A673 (cell line): ENCODE measurements at regions not wholly inside any gene's neighbourhood (a gene's known extent, or its start where the extent isn't known, plus 50 kb on each side); places are given as distances from the start of the nearest gene placed in this dataset.

Experiments used
- BruUV-seq: library from RNA; stranded (reverse); fragments of 400-500 nt; replicated peaks from 2 replicates; lab custom pipeline; 2021; lab: Mats Ljungman, UMichigan
- CTCF ChIA-PET: fragments of 300-600 bp; sonication (Branson Sonifier 250); formaldehyde crosslinking; loops from one replicate; lab custom pipeline; 2022; ENCODE audit warnings: antibody characterized with exemption; lab: Charles Lee
- POLR2A ChIA-PET: fragments of 300-600 bp; sonication (Branson Sonifier 250); formaldehyde crosslinking; loops from one replicate; lab custom pipeline; 2022; ENCODE audit warnings: antibody characterized with exemption; ENCODE audit not compliant: low non-redundant PET; lab: Charles Lee
- DNase-seq: peaks from one replicate; pipeline ENCODE4 v3.0.0-alpha.2; 2015; ENCODE audit warnings: low spot score
- H3K27ac ChIP-seq: fragments of 200-600 bp; sonication (generic); 2 replicates; pipeline ENCODE4 v1.5.1; 2016; ENCODE audit warnings: mixed run types, low read depth, mild to moderate bottlenecking, mixed read lengths, antibody characterized with exemption, low read length; ENCODE audit not compliant: poor library complexity, severe bottlenecking
- H3K27me3 ChIP-seq: fragments of 200-600 bp; sonication (generic); replicated peaks from 2 replicates; pipeline ENCODE4 v1.6.1; 2017; ENCODE audit warnings: mixed run types, low read depth, mild to moderate bottlenecking, mixed read lengths, antibody characterized with exemption, low read length; ENCODE audit not compliant: insufficient read depth, poor library complexity
- H3K36me3 ChIP-seq: fragments of 200-600 bp; sonication (generic); 2 replicates; pipeline ENCODE4 v1.6.1; 2016; ENCODE audit warnings: mixed run types, mild to moderate bottlenecking, mixed read lengths, antibody characterized with exemption, low read length; ENCODE audit not compliant: insufficient read depth, poor library complexity, severe bottlenecking
- H3K4me1 ChIP-seq: fragments of 200-600 bp; sonication (generic); 2 replicates; pipeline ENCODE4 v1.6.1; 2017; ENCODE audit warnings: mixed run types, mild to moderate bottlenecking, mixed read lengths, antibody characterized with exemption, low read length; ENCODE audit not compliant: insufficient read depth, poor library complexity, severe bottlenecking
- H3K4me3 ChIP-seq: fragments of 200-600 bp; sonication (generic); 2 replicates; pipeline ENCODE4 v1.5.1; 2016; ENCODE audit warnings: low read depth, mixed run types, mild to moderate bottlenecking, mixed read lengths, low read length; ENCODE audit not compliant: poor library complexity, severe bottlenecking
- H3K9me3 ChIP-seq: fragments of 200-600 bp; sonication (generic); 2 replicates; pipeline ENCODE4 v1.6.1; 2016; ENCODE audit warnings: mixed run types, low read depth, mild to moderate bottlenecking, mixed read lengths, antibody characterized with exemption, low read length; ENCODE audit not compliant: poor library complexity, severe bottlenecking
- CTCF ChIP-seq: fragments of 300-800, 200-600 bp; sonication (generic); conservative IDR thresholded peaks from 2 replicates; pipeline ENCODE4 v1.5.1; 2017; ENCODE audit warnings: low read depth, mild to moderate bottlenecking, antibody characterized with exemption, low read length, moderate library complexity, mixed read lengths
- EZH2 ChIP-seq: fragments of 200-600 bp; sonication (generic); IDR thresholded peaks from 2 replicates; pipeline ENCODE4 v1.6.1; 2017; ENCODE audit warnings: borderline replicate concordance, low read depth, mild to moderate bottlenecking, mixed read lengths, antibody characterized with exemption, low read length; ENCODE audit not compliant: poor library complexity, severe bottlenecking
- intact Hi-C: fragments of 100-400 bp; cut with micrococcal nuclease; formaldehyde crosslinking; loops from one replicate; pipeline ENCODE4 v1.10.0; 2022; ENCODE audit not compliant: unreplicated experiment

DNA sequence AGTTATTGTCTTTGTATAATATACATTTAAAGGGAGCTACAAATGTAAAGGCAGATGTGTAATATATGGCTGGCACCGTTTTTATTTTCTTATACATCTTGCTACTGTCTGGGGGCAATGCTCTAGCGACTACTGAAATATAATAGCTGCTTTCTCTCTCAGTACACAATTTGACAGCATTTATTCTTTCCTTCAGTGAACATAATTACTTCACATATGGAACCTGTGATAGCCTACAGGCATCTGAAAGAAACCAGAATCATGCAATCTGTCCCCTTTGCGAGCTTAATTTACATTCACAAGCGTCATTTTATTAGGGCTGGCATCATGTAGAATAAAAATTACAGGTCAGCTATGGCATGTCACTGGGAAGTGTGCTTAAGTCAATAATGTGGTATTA is 557.5 kb upstream of the PTBP2 start:
- TF ChIP-seq CTCF (no peak), EZH2 (no peak)
- no TSS peak for BruUV-seq

GRCh38 chr1:96178053-96178452 is 543.5 kb upstream of the PTBP2 start:
- intact Hi-C loops = no loop called here
- ChIA-PET POLR2A (no interaction called here), CTCF (no interaction called here)
- no TSS peak for BruUV-seq
- Histone ChIP-seq H3K9me3 (no peaks in the 10 kb centered on the region), H3K4me3 (no peak overlapping the region), H3K27me3 (no peaks in the 10 kb centered on the region), H3K27ac (no peak overlapping the region), H3K4me1 (no peaks in the 10 kb centered on the region), H3K36me3 (no peaks in the 10 kb centered on the region)
- DNase-seq = no peak
- TF ChIP-seq CTCF (no peak), EZH2 (no peak)

More for the DNA sequence above, 557.5 kb upstream of the PTBP2 start:
- ChIA-PET POLR2A (no interaction called here), CTCF (no interaction called here)
- no peak overlapping the region for H3K4me3 ChIP-seq
- no peaks in the 10 kb centered on the region for H3K9me3 ChIP-seq
- intact Hi-C loops = no loop called here
- H3K27ac ChIP-seq = no peak overlapping the region
- H3K27me3 ChIP-seq = no peaks in the 10 kb centered on the region
- DNase-seq = no peak
- no peaks in the 10 kb centered on the region for H3K36me3 ChIP-seq
- H3K4me1 ChIP-seq = no peaks in the 10 kb centered on the region

DNA sequence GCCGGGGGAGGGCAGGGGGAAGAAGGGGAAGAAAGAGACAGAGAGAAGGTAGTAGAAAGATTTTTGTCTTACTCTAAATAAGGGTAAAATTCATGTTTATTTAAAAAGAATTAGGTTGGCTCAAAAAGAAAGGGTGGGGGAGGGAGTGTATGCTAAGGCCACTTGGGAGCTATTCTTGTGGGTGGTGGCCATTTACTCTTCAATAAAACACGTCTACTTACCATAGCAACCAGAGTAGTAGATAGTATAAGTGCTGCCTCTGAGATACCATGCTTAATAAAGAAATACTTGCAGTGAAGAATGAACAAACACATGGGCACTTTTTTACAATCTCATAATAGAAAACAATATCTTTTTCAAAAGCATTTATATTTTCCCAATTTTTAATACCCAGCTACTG is 538.1 kb upstream of the PTBP2 start:
- TF ChIP-seq EZH2 = no peak
- TF ChIP-seq CTCF = no peak
- Histone ChIP-seq H3K4me3 (no peak overlapping the region), H3K4me1 (no peaks in the 10 kb centered on the region), H3K36me3 (no peaks in the 10 kb centered on the region), H3K9me3 (no peaks in the 10 kb centered on the region), H3K27me3 (no peaks in the 10 kb centered on the region), H3K27ac (no peak overlapping the region)
- no peak for DNase-seq
- CTCF ChIA-PET = no interaction called here
- BruUV-seq = no TSS peak
- intact Hi-C loops = no loop called here
- POLR2A ChIA-PET = interaction anchor here (0.7 kb wide), 1 partner anchor 1853 kb away, joined by 6 read pairs; no protein-coding TSS in a partner anchor
